Suprapubic skin (tissue), 3 donors: ENCODE measurements at regions not wholly inside any gene's neighbourhood (a gene's known extent, or its start where the extent isn't known, plus 50 kb on each side); places are given as distances from the start of the nearest gene placed in this dataset.

Experiments
- CTCF ChIP-seq, 2 donors: fragments of 200-600 bp in 1 of 2; fragments of 450-650 bp in 1 of 2; sonication (generic) in 1 of 2; IDR thresholded peaks; one replicate each; pipeline ENCODE4 v1.5.1; 2016 to 2019; ENCODE audit warnings: antibody characterized with exemption in 2 of 2, mild to moderate bottlenecking in 1 of 2, moderate library complexity in 1 of 2
- POLR2AphosphoS5 ChIP-seq, 3 donors: sonication (generic); formaldehyde crosslinking; IDR thresholded peaks; one replicate each; pipeline ENCODE4 v1.6.1; 2017; ENCODE audit warnings: antibody characterized with exemption in 3 of 3

GRCh38 chr20:40958598-40958997 is 70.0 kb upstream of the TOP1 start:
- TF ChIP-seq CTCF (IDR thresholded peaks at IDR 0.05) (no peak), POLR2AphosphoS5 (IDR thresholded peaks at IDR 0.05) (no peak)
